CD4-positive, alpha-beta T cell (primary cell): ENCODE measurements at regions not wholly inside any gene's neighbourhood (a gene's known extent, or its start where the extent isn't known, plus 50 kb on each side); places are given as distances from the start of the nearest gene placed in this dataset.
"Not testable (repeated sequence)": the region's sequence is repeated elsewhere in the genome, so short reads cannot be mapped to it uniquely, and the experiment has no call there.

Experiments used
- ATAC-seq: fragments of 200-7000 bp; cut with Tn5 transposase; one replicate; pipeline ENCODE4 v1.10.0; 2022; ENCODE audit warnings: mild to moderate bottlenecking; ENCODE audit not compliant: poor library complexity
- CTCF ChIA-PET: fragments of 350-600 bp; sonication (Branson Sonifier 250); formaldehyde crosslinking; loops from one replicate; lab custom pipeline; 2021; ENCODE audit warnings: antibody characterized with exemption, inconsistent platforms; lab: Charles Lee
- POLR2A ChIA-PET: fragments of 350-600 bp; sonication (Branson Sonifier 250); formaldehyde crosslinking; loops from one replicate; lab custom pipeline; 2021; ENCODE audit warnings: antibody characterized with exemption, inconsistent platforms; lab: Charles Lee
- DNase-seq, 14 experiments: peaks; one replicate each; pipeline ENCODE4 v3.0.0-alpha.2; 2013 to 2020; ENCODE audit warnings: mixed read lengths in 2 of 14
- H3K27ac ChIP-seq, 2 donors: one replicate each; pipeline versions ENCODE4 v1.5.1 to v1.7.0; 2013; ENCODE audit warnings: low read length in 2 of 2, low read depth in 1 of 2, mild to moderate bottlenecking in 1 of 2
- H3K27me3 ChIP-seq, 2 experiments: 1 replicate in 1 of 2; 2 replicates in 1 of 2; pipeline versions ENCODE4 v1.6.1 to v1.7.0; 2013; ENCODE audit warnings: low read length in 2 of 2, control low read depth in 1 of 2, mild to moderate bottlenecking in 1 of 2, moderate library complexity in 1 of 2; ENCODE audit not compliant: insufficient read depth in 2 of 2, control insufficient read depth in 1 of 2
- H3K36me3 ChIP-seq: one replicate; pipeline ENCODE4 v1.6.1; 2013; ENCODE audit warnings: low read length, control low read depth; ENCODE audit not compliant: insufficient read depth
- H3K4me1 ChIP-seq: one replicate; pipeline ENCODE4 v1.6.1; 2013; ENCODE audit warnings: low read length, control low read depth; ENCODE audit not compliant: insufficient read depth
- H3K4me3 ChIP-seq: one replicate; pipeline ENCODE4 v1.5.1; 2013; ENCODE audit warnings: mild to moderate bottlenecking, low read length, moderate library complexity
- H3K9me3 ChIP-seq, 2 experiments: 1 replicate in 1 of 2; 2 replicates in 1 of 2; pipeline versions ENCODE4 v1.6.1 to v1.7.0; 2013; ENCODE audit warnings: low read length in 2 of 2, mild to moderate bottlenecking in 2 of 2, control low read depth in 1 of 2, moderate library complexity in 1 of 2; ENCODE audit not compliant: control insufficient read depth in 1 of 2, insufficient read depth in 1 of 2
- H3K27ac Mint-ChIP-seq: one replicate; pipeline ENCODE4 v1.8.0; 2020; ENCODE audit warnings: mixed read lengths
- H3K27me3 Mint-ChIP-seq: one replicate; pipeline ENCODE4 v1.8.0; 2021; ENCODE audit warnings: mixed read lengths
- H3K36me3 Mint-ChIP-seq: one replicate; pipeline ENCODE4 v1.8.0; 2021; ENCODE audit warnings: low read depth, mixed read lengths
- H3K4me1 Mint-ChIP-seq: one replicate; pipeline ENCODE4 v1.8.0; 2021; ENCODE audit warnings: low read depth, mixed read lengths
- H3K4me3 Mint-ChIP-seq: one replicate; pipeline ENCODE4 v1.8.0; 2020; ENCODE audit warnings: mild to moderate bottlenecking, mixed read lengths
- H3K9me3 Mint-ChIP-seq: one replicate; pipeline ENCODE4 v1.8.0; 2020; ENCODE audit warnings: mixed read lengths
- intact Hi-C, 2 experiments: fragments of 100-400 bp; cut with DNase I in 1 of 2; cut with micrococcal nuclease in 1 of 2; formaldehyde crosslinking; loops; one replicate each; pipeline versions ENCODE4 v1.15.1 to v1.9.0; 2023 to 2025; cut with DNase I, micrococcal nuclease
- TF ChIP-seq, protein P1 (sequence below): fragments of 200-600 bp; IDR thresholded peaks from one replicate; pipeline ENCODE4 v1.8.0; 2022; ENCODE audit warnings: antibody characterized with exemption, mild to moderate bottlenecking

DNA sequence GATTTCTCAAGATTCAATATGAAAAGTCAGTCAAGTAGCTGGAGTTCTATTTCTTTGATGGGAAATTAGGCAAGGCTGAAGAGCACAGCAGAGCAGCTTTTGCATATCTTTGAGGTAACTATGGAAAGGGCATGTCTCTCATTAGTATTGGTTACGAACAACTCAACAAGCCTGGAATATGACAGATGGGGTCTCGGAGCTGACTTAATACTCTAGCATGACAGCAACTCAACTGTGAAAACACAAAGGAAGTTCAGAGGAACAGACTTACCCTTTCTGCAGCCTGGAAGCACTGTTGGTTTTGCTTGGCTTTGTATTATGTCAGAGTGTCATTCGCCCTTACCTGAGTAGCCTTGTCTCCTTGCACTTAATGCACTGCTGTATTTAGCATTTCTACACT is 79.9 kb upstream of the AADAT start:
- TF ChIP-seq, protein P1, sequence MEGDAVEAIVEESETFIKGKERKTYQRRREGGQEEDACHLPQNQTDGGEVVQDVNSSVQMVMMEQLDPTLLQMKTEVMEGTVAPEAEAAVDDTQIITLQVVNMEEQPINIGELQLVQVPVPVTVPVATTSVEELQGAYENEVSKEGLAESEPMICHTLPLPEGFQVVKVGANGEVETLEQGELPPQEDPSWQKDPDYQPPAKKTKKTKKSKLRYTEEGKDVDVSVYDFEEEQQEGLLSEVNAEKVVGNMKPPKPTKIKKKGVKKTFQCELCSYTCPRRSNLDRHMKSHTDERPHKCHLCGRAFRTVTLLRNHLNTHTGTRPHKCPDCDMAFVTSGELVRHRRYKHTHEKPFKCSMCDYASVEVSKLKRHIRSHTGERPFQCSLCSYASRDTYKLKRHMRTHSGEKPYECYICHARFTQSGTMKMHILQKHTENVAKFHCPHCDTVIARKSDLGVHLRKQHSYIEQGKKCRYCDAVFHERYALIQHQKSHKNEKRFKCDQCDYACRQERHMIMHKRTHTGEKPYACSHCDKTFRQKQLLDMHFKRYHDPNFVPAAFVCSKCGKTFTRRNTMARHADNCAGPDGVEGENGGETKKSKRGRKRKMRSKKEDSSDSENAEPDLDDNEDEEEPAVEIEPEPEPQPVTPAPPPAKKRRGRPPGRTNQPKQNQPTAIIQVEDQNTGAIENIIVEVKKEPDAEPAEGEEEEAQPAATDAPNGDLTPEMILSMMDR: no peak
- POLR2A ChIA-PET: no interaction called here
- H3K4me1 ChIP-seq: no peaks in the 10 kb centered on the region
- CTCF ChIA-PET: no interaction called here
- H3K4me3 Mint-ChIP-seq: no peak overlapping the region
- intact Hi-C loops: no loop called here
- no peaks in the 10 kb centered on the region for H3K27me3 Mint-ChIP-seq
- no peaks in the 10 kb centered on the region for H3K9me3 Mint-ChIP-seq
- no peak overlapping the region for H3K27ac Mint-ChIP-seq
- no peaks in the 10 kb centered on the region for H3K4me1 Mint-ChIP-seq
- H3K27me3 ChIP-seq: no peaks in the 10 kb centered on the region
- H3K36me3 Mint-ChIP-seq: no peaks in the 10 kb centered on the region
- ATAC-seq (no peak), DNase-seq (no peak)
- H3K9me3 ChIP-seq: peaks cover 0 to 7% of the 10 kb centered on the region in 2 experiments
- H3K27ac ChIP-seq: no peak overlapping the region
- H3K4me3 ChIP-seq: no peak overlapping the region
- H3K36me3 ChIP-seq: no peaks in the 10 kb centered on the region

DNA sequence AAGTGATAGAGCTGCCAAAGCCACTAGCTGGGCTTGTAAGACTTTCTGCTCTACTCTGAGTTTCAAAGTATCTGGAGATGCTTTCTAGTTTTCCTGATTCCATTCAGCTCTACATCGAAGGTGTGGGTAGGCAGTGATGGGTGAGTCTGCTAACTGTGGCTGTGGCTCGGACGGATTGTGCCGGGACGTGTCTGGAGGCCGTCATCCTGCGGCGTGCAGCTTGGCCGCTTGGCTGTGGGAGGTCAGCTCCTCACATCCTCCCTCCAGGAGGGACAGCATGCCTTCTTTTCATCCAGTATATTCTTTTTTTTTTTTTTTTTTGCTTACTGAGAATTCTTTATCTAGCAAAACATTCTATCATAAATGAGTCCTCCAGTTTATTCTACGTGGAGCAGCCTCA is 77.9 kb upstream of the AADAT start:
- H3K36me3 ChIP-seq: no peaks in the 10 kb centered on the region
- no peak for ATAC-seq

DNA sequence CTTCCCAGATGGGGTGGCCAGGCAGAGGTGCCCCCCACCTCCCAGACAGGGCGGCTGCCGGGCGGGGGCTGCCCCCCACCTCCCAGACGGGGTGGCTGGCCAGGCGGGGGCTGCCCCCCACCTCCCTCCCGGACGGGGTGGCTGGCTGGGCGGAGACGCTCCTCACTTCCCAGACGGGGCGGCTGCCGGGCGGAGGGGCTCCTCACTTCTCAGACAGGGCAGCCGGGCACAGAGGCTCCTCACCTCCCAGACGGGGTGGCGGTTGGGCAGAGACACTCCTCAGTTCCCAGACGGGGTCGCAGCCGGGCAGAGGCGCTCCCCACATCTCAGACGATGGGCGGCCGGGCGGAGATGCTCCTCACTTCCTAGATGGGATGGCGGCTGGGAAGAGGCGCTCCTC is 76.4 kb upstream of the AADAT start:
- DNase-seq, H3K27me3 ChIP-seq, H3K9me3 Mint-ChIP-seq, H3K4me3 ChIP-seq, H3K27ac ChIP-seq, H3K27ac Mint-ChIP-seq, CTCF ChIA-PET, POLR2A ChIA-PET, intact Hi-C loops, H3K4me1 ChIP-seq, H3K36me3 ChIP-seq, H3K27me3 Mint-ChIP-seq, H3K4me3 Mint-ChIP-seq, H3K36me3 Mint-ChIP-seq, H3K4me1 Mint-ChIP-seq, ATAC-seq, H3K9me3 ChIP-seq: not testable (repeated sequence)

More for the DNA sequence above, 77.9 kb upstream of the AADAT start:
- Histone ChIP-seq H3K9me3 (peaks cover 0 to 7% of the 10 kb centered on the region in 2 experiments), H3K27ac (no peak overlapping the region), H3K4me1 (no peaks in the 10 kb centered on the region), H3K27me3 (no peaks in the 10 kb centered on the region), H3K4me3 (no peak overlapping the region)
- Mint-ChIP-seq H3K27ac (no peak overlapping the region), H3K27me3 (peaks cover 4% of the 10 kb centered on the region), H3K9me3 (no peaks in the 10 kb centered on the region), H3K4me1 (no peaks in the 10 kb centered on the region), H3K4me3 (no peak overlapping the region), H3K36me3 (no peaks in the 10 kb centered on the region)
- intact Hi-C loops: no loop called here
- ChIA-PET POLR2A (no interaction called here), CTCF (no interaction called here)
- TF ChIP-seq, protein P1: no peak
- DNase-seq: no peak

DNA sequence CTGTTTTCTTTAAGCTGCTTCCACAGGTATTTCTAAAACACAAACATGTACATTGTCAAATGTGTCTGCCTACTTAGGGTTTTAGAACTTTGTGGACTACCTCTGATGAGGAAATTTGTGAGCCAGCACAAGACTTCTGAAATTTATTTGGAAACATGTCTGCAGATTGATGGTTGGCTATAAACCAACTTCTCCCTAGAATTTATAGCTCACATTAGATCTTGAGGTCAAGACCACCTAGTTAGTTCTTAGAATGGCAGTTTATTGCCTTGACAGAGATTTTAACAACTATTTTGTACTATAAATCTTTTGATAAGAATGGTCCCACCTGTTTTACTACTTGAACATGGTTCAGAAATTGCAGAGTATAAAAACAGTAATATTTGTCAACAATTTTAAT is 72.7 kb upstream of the AADAT start:
- Mint-ChIP-seq H3K27ac (no peak overlapping the region), H3K36me3 (no peaks in the 10 kb centered on the region), H3K4me3 (no peak overlapping the region), H3K4me1 (no peaks in the 10 kb centered on the region), H3K9me3 (peaks cover 8% of the 10 kb centered on the region), H3K27me3 (peaks cover 19% of the 10 kb centered on the region)
- no peak for DNase-seq
- intact Hi-C loops: no loop called here
- ATAC-seq: no peak
- POLR2A ChIA-PET: no interaction called here
- Histone ChIP-seq H3K27me3 (no peaks in the 10 kb centered on the region), H3K27ac (no peak overlapping the region), H3K4me1 (no peaks in the 10 kb centered on the region), H3K4me3 (no peak overlapping the region), H3K9me3 (peaks cover 0 to 7% of the 10 kb centered on the region in 2 experiments), H3K36me3 (no peaks in the 10 kb centered on the region)
- CTCF ChIA-PET: no interaction called here
- TF ChIP-seq, protein P1: no peak
